ENCODE measurements at regions not wholly inside any gene's neighbourhood (a gene's known extent, or its start where the extent isn't known, plus 50 kb on each side); places are given as distances from the start of the nearest gene placed in this dataset.

- no peak for DNase-seq
Measured at GRCh38 chrX:22325096-22325495, 52.4 kb downstream of the CBLL2 start.

DNA sequence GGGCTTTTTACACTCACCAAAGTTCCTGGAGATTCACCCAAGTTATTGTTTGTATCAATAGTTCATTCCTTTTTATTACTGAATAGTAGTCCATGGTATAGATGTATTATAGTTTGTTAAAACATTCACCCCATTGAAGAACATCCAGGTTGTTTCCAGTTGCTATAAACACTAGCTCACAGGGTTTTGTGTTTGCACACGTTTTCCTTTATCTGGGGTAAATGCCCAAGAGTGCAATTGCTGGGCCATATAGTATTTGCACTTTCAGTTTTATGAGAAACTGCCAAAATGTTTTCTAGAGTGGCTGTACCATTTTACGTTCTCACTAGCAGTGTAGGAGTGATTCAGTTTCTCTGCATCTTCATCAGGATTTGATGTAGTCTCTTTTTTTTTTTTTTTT lies 57.1 kb downstream of the CBLL2 start:
- no peak for DNase-seq

DNA sequence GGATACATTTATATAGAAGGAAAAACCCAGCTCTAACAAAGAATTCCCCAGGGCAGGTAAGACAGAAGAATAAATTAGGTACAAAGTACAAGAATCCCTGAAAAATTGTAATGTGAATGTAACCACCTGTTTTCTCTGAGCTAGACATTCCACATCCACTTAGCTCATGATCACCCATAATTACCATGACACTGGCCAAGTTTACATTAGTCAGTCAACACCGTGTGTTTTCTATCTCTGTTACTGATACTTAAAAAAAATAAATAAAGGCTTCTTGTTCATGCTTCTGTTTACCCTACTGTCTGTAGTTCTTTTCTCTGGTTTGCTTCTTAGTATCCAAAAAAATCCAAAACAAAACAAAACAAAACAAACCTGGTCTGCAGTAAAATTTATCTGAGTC lies 66.0 kb downstream of the CBLL2 start:
- DNase-seq, result no peak

DNA sequence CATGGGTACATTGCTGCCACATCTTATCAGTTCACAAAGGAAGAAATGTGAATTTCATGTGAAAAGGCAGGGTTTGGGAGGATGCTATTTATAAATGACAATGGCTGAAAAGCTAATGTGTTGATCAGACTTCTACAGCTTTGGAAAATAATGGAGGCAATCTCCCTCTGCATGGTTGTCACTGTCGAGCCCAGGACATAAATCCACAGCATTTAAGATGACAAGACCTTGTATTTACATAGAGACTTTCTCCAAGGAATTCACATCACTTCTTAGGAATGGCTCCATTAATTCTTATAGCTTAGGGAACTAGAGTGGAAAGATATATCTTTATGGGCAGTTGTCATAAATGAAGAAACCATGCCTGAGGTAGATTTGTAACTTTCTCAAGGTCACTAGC lies 66.7 kb downstream of the CBLL2 start:
- no peak for DNase-seq

DNA sequence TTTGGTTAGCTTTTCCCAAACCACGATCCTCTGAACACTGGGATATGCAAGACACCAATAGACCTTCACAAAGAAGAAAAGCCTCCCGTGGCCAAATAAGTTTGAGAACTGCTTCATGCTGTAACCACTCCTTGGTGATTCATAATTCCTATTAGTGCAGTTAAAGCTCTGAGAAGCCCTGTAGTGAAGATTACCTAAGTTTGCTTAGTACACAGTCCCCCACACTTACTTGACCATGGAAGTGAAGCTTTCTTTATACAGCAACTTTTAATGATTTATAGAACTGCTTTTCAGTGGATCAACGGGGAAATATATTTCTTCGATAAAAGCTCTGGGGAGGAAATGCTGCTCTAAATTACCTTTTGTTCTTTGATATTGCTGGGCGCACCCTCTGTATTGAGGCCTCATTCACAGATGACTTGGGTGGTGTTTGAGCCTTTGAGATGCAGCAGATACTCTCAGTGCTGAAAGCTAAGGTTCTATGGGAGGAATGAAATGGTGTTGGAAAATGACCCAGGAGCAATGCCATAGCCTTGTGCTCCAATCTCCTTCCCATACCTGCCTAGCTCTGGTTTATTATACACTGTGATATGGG lies 67.4 kb downstream of the CBLL2 start:
- no peak for DNase-seq

DNA sequence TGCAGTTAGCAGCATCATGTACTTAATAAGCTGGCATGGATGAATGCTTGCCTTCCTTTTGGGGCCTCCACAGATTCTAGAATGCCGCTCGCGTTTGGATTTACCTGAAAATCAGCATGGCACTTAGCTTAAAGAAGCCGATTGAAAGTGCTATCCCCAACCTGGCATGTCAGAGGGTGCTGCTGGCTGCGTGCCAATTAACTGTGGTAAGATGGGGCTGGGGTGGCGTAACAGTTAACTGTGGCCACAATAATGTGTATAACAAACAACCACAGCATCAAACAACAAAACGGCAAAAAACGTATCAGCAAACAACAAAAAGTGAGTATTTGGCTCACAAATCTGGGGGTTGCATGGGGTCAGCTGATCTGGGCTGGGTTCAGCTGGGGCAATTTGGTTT lies 70.5 kb downstream of the CBLL2 start:
- DNase-seq, result no peak

GRCh38 chrX:22345884-22346283 lies 73.2 kb downstream of the CBLL2 start:
- no peak for DNase-seq

GRCh38 chrX:22347491-22347890 lies 74.8 kb downstream of the CBLL2 start:
- DNase-seq, result no peak

DNA sequence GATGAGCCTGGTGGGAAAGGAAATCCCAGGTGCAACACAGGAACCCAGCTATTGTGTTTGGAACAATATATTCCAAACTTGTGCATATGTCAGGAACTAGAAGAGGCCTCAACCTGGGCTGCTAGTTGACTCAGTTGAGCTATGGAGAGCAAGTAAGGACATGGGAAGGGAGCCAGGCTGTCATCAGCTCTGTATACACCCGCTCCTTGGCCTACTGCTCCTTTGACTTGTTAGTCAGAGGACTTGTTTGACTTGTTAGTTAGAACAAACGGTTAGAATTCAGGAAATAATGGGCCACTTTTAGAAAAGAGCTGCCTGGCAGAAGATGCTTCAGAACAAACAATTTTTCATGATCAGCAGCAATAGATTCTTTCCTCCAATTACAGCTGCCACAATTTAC lies 76.4 kb downstream of the CBLL2 start:
- no peak for DNase-seq

DNA sequence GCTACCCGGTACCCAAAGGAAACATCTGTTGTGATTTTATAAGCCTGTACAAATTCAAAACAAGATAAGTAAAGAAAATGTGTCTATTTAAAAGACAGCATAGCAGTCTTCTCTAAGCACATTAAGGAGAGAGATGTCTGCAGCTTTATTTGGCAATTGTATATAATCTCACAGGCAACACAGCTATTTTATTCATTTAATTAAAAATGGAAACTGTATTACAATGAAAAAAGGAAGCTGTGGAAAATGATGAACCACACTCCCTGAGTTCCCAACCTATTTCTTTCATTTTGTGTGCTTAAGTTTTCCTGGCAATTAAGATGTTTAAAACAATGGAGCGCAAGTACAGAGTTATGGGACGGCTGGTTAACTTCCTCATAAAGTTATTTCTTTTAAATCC lies 78.4 kb downstream of the CBLL2 start:
- no peak for DNase-seq

GRCh38 chrX:22351966-22352365 lies 79.3 kb downstream of the CBLL2 start:
- DNase-seq, result no peak

- DNase-seq, result no peak
Measured at GRCh38 chrX:22357621-22358020, 84.9 kb downstream of the CBLL2 start.

DNA sequence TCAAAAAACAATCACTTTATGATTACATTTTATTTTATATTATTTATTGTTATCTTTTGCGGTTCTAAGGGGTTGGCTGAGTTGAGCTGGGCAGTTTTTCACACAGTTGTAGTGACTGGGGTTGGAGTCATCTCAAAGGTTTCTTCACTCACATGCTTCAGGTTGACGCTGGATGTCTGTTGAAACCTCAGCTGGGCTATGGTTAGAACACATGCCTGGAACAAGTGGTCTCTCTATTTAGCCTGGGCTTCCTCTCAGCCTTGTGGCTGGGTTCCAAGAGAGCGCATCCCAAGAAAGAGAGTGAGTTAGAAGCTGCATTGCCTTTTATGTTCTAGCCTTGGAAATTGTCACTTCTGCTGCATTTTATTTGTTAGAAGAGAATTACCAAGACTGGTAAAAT lies 87.4 kb downstream of the CBLL2 start:
- DNase-seq, result no peak

- no peak for DNase-seq
Measured at GRCh38 chrX:22365460-22365859, 92.7 kb downstream of the CBLL2 start.

DNA sequence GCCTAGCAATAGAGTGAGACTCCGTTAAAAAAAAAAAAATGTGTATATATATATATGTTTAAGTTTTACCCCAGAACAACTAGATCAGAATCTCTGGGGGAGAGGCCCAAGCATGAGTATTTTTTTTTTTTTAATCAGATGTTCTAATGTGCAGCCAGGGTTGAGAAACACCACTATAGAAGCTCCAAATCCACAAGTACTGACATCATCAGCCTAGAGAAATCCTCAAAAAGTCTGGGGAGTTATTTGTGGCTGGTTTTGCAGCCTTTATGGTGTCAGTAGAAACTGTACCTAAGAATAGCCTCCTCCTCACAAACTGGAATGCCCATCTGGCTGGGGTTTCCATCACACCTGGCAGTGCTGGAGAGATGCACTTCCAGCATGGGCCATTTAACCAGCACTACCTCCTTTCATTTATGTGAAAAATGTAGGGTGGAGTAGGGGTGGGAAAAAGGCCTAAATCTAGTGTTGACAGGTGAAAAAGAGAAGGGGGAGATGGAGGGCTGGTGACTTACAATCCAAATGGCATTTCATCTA lies 93.5 kb downstream of the CBLL2 start:
- no peak for DNase-seq

DNA sequence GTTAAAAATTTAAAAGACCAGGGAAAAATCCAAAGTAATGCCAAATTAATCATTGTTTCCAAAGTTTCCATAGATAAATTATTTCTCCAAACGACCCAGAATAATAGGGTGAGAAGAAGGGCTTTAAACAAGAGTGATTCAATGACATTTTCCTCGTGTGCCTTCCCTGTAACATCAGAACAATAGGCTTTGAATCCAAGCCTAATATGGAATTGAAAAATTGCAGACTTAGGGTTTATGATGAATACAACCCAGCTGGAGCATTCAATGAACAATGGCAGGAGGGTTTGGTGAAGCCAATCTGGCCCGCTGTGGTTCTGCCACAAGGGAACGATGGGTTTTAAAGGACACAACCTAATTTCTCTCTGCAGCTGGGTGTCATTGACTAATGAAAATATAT lies 94.2 kb downstream of the CBLL2 start:
- no peak for DNase-seq

DNA sequence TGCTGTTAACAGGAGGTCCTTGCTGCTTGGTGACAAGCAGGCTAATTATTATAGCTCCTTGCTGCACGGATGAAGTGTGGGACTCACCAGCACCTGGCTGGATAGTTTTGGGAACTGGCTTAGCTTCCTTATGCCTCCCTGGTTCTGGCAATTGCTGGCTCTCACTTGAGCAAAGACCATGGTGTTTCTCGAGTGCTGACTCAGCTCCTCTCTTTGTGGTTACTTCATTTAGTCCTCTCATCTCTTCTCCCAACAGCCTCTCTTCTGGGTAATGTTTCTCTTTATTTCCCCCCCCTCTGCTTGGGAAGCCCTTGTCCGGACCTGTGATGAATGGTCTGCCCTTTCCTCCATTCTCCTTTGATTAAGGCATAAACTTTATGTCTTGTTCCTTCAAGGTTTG lies 100.4 kb downstream of the CBLL2 start:
- no peak for DNase-seq

- DNase-seq, result no peak
Measured at GRCh38 chrX:22373766-22374165, 101.1 kb downstream of the CBLL2 start.

GRCh38 chrX:22376369-22376768 lies 103.7 kb downstream of the CBLL2 start:
- DNase-seq, result no peak

DNA sequence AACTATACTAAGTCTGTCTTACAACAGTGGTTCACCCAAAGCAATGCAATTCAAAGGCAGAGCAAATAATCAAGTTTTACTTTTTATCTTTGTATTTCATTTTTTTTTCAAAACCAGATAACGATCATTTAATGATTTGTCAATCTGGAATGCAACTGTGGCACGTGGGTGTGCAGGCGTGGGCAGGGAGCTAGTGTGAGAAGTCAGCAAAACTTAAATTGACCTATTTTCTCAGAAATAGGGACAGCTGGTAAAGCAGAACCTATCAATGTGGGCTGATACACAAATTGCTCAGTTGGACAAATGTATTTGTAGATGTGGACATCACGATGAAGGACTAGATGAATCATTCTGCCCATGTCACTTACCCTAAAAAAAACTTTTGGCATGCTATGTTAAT lies 105.6 kb downstream of the CBLL2 start:
- no peak for DNase-seq

GRCh38 chrX:22383988-22384387 lies 111.3 kb downstream of the CBLL2 start:
- no peak for DNase-seq

DNA sequence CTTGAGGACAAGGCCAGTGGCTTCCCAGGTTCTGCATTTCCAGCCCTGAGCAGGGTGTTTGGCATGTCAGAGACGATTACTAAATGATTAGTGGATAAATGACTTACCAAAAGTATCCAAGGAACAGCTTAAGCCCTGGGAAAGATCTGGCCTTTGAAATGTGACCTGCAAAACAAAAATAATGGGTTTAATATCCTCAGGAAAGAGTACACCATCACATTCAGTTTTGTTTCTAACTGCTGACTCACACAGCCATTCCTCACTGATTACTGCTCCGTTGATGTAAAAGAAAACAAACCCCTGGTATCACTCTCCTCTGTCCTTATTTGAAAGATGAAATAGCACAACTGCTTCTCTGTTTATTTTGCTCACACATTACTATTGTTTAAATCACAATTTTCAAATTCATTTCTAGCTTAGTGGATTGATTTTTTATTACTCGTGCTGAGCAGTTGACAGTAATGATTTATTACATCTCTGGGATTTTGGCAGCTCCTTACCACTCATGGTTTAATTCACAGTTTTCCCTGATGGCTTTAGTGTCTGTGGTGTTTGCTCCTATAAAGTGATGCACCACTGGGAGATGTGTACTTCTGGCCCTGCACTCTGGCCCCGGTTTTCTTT lies 117.0 kb downstream of the CBLL2 start:
- DNase-seq, result no peak

DNA sequence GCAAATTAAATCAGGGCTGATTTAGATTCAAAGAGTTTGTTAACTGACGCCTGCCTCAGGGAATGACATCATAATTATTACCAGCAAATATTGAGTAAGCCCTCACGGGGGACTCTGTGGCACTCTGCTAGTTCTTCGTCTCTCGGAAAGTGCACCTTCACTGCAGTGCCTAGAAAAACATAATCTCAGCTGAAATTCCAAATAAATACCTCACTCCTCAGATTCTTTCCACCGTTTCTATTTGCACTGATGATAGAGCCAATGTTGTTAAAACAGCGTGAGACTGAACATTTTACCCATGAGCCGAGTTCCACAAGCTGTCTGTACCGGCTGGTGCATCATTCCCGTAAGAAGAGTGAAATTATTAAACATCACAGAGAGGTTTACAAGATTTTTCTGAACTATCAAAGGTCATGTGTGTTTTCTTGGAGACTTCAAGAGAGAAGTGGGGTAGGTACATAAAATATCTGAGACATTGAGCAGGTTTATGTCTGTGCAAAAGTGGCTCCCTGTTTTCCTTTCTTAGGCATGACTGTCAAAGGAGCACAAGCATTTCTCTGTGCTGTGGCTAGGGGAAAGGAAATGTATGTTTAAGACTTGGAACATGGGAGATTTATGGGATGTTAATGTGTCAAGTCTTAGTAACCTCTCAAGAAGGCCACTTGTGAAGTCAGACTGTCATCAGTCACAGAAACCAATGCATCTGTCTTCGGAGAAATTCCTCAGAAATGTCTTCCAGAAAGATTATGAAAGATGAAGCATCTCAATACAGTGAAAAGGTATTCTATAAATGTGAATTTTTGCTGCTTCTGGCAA lies 119.6 kb downstream of the CBLL2 start:
- DNase-seq, result no peak

- no peak for DNase-seq
Measured at GRCh38 chrX:22395372-22395771, 122.7 kb downstream of the CBLL2 start.
